ENCODE measurements at regions not wholly inside any gene's neighbourhood (a gene's known extent, or its start where the extent isn't known, plus 50 kb on each side); places are given as distances from the start of the nearest gene placed in this dataset.

DNA sequence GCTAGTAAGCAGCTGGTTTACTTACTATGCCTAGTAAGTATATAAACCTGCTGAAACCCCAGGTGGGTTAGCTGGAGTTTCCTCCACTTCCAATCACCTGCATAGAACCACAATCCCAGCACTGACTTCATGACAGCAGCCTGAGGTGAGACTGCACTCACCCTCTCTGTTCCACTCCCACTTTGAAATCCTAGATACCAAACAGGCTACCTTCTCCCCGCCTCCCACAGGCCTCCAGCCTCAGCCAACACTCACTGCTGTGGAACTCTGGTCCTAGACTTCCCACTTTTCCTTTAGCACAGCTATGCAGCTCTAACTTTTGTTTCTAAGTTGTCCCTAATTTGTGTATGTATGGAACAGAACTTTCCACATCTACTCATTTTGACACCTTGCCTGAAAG is 149.7 kb upstream of the ARID1B start:
- no peak for TF ChIP-seq ZFP30 (CRISPR knock-in tag; IDR thresholded peaks at IDR 0.05)
- TF ChIP-seq RARB (CRISPR knock-in tag; IDR thresholded peaks at IDR 0.05), result no peak
- TF ChIP-seq, protein P1, sequence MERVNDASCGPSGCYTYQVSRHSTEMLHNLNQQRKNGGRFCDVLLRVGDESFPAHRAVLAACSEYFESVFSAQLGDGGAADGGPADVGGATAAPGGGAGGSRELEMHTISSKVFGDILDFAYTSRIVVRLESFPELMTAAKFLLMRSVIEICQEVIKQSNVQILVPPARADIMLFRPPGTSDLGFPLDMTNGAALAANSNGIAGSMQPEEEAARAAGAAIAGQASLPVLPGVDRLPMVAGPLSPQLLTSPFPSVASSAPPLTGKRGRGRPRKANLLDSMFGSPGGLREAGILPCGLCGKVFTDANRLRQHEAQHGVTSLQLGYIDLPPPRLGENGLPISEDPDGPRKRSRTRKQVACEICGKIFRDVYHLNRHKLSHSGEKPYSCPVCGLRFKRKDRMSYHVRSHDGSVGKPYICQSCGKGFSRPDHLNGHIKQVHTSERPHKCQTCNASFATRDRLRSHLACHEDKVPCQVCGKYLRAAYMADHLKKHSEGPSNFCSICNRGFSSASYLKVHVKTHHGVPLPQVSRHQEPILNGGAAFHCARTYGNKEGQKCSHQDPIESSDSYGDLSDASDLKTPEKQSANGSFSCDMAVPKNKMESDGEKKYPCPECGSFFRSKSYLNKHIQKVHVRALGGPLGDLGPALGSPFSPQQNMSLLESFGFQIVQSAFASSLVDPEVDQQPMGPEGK (CRISPR knock-in tag; IDR thresholded peaks at IDR 0.05; ENCODE audit: borderline replicate concordance), result no peak
- no peak for TF ChIP-seq ISL1 (CRISPR knock-in tag; IDR thresholded peaks at IDR 0.05)
- no peak for TF ChIP-seq BACH2 (CRISPR knock-in tag; IDR thresholded peaks at IDR 0.05; ENCODE audit: borderline replicate concordance)
- TF ChIP-seq POU6F1 (CRISPR knock-in tag; IDR thresholded peaks at IDR 0.05; ENCODE audit: borderline replicate concordance, low read depth), result no peak
- TF ChIP-seq GLIS3 (CRISPR knock-in tag; IDR thresholded peaks at IDR 0.05), result no peak
- TF ChIP-seq, protein P2, sequence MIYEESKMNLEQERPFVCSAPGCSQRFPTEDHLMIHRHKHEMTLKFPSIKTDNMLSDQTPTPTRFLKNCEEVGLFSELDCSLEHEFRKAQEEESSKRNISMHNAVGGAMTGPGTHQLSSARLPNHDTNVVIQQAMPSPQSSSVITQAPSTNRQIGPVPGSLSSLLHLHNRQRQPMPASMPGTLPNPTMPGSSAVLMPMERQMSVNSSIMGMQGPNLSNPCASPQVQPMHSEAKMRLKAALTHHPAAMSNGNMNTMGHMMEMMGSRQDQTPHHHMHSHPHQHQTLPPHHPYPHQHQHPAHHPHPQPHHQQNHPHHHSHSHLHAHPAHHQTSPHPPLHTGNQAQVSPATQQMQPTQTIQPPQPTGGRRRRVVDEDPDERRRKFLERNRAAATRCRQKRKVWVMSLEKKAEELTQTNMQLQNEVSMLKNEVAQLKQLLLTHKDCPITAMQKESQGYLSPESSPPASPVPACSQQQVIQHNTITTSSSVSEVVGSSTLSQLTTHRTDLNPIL (CRISPR knock-in tag; IDR thresholded peaks at IDR 0.05; ENCODE audit: low read depth), result no peak
- TF ChIP-seq CSRNP3 (CRISPR knock-in tag; IDR thresholded peaks at IDR 0.05), result no peak
- no peak for TF ChIP-seq OSR1 (CRISPR knock-in tag; IDR thresholded peaks at IDR 0.05)
- TF ChIP-seq ZC3H10 (CRISPR knock-in tag; IDR thresholded peaks at IDR 0.05), result no peak
- no peak for TF ChIP-seq ARNTL (CRISPR knock-in tag; IDR thresholded peaks at IDR 0.05; ENCODE audit: borderline replicate concordance, low read depth)
- TF ChIP-seq PPARA (CRISPR knock-in tag; IDR thresholded peaks at IDR 0.05; ENCODE audit: borderline replicate concordance), result no peak
